ENCODE measurements at regions not wholly inside any gene's neighbourhood (a gene's known extent, or its start where the extent isn't known, plus 50 kb on each side); places are given as distances from the start of the nearest gene placed in this dataset.

- no peak for TF ChIP-seq CTCF (IDR thresholded peaks at IDR 0.05; ENCODE audit: low read depth, low read length, poor library complexity, severe bottlenecking)
- no peak for TF ChIP-seq EZH2phosphoT487 (IDR thresholded peaks at IDR 0.05; ENCODE audit: borderline replicate concordance, low read length)
These were observed 145.5 kb downstream of the ERMARD start for GRCh38 chr6:169896826-169897456.
